Upper lobe of left lung (tissue), 6 donors: ENCODE measurements at regions not wholly inside any gene's neighbourhood (a gene's known extent, or its start where the extent isn't known, plus 50 kb on each side); places are given as distances from the start of the nearest gene placed in this dataset.

Experiments used
- ATAC-seq, 2 donors: fragments of 200-7000 bp; cut with Tn5 transposase; one replicate each; pipeline ENCODE4 v1.9.1; 2022; ENCODE audit warnings: mild to moderate bottlenecking in 2 of 2, moderate library complexity in 2 of 2; ENCODE audit not compliant: low FRiP score in 2 of 2
- DNase-seq, 2 donors: peaks; one replicate each; pipeline ENCODE4 v3.0.0-alpha.2; 2019 to 2020
- H3K27ac ChIP-seq, 4 donors: fragments of 200-600 bp; sonication (generic); one replicate each; pipeline ENCODE4 v1.5.1; 2016 to 2019
- H3K27me3 ChIP-seq, 4 donors: fragments of 200-600 bp; sonication (generic); one replicate each; pipeline ENCODE4 v1.5.1; 2017 to 2019
- H3K36me3 ChIP-seq, 4 donors: fragments of 200-600 bp; sonication (generic); one replicate each; pipeline ENCODE4 v1.5.1; 2016 to 2019
- H3K4me1 ChIP-seq, 4 donors: fragments of 200-600 bp; sonication (generic); one replicate each; pipeline ENCODE4 v1.5.1; 2018 to 2019
- H3K4me3 ChIP-seq, 4 donors: fragments of 200-600 bp; sonication (generic); one replicate each; pipeline ENCODE4 v1.5.1; 2017 to 2019; ENCODE audit warnings: mild to moderate bottlenecking in 2 of 4, moderate library complexity in 1 of 4
- H3K9me3 ChIP-seq, 4 donors: fragments of 200-600 bp; sonication (generic); one replicate each; pipeline ENCODE4 v1.5.1; 2018 to 2019
- EP300 ChIP-seq, 4 donors: sonication (generic); formaldehyde crosslinking; IDR thresholded peaks; one replicate each; pipeline ENCODE4 v1.5.1; 2017; ENCODE audit warnings: antibody characterized with exemption in 4 of 4, control low read depth in 2 of 4
- POLR2A ChIP-seq, 4 donors: fragments of 450-650 bp; IDR thresholded peaks; one replicate each; pipeline ENCODE4 v1.5.1; 2016 to 2017; ENCODE audit warnings: antibody characterized with exemption in 4 of 4, mild to moderate bottlenecking in 2 of 4
- POLR2AphosphoS5 ChIP-seq, 2 donors: sonication (generic); formaldehyde crosslinking; IDR thresholded peaks; one replicate each; pipeline ENCODE4 v1.5.1; 2017; ENCODE audit warnings: antibody characterized with exemption in 2 of 2
- WGBS, 2 donors: methylation state at CpG; one replicate each; pipeline ENCODE4 v1.1.5; 2017 to 2018; 5-methylcytosine and 5-hydroxymethylcytosine counted together
- TF ChIP-seq, protein P1 (sequence below), 6 experiments: fragments of 450-650 bp in 4 of 6; fragments of 200-600 bp in 2 of 6; sonication (generic) in 2 of 6; IDR thresholded peaks; one replicate each; pipeline ENCODE4 v1.5.1; 2016 to 2019; ENCODE audit warnings: antibody characterized with exemption in 6 of 6
- donor health status: DM: no; HTN: no; CAD: no; lungs with moderate emphysema.
- donor health status: DM: no; HTN: yes; CAD: no; lungs with severe emphysema.

DNA sequence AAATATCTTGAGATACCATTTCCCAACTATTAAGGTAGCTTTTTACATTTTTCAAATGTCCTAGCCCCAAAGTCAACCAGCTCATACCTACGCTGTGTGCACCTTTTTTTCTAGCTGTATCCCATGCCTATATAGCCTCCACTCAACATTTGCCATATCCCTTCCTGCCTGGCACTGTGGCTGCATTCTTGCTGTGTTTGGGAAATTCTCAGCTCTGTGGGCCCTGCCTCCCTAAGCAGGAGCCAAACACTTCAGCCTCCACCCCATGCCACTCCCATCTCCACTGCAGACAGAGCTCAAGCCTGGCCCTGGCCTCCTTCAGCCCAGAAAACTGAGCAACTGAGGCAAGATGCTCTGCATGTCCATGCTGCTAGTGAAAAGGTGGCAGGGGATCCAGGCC, 141.3 kb downstream of the RAB11FIP2 start:
- peak; percentile 8 to 21 for ATAC-seq
- H3K27me3 ChIP-seq, result no peaks in the 10 kb centered on the region
- 58 to 74% methylated on average over 1 of the region's 1 CpG for WGBS, 2 donors
- H3K9me3 ChIP-seq, result no peaks in the 10 kb centered on the region
- no peak overlapping the region for H3K4me3 ChIP-seq
- H3K27ac ChIP-seq, result no peak overlapping the region
- DNase-seq, result no peak
- TF ChIP-seq POLR2AphosphoS5 (IDR thresholded peaks at IDR 0.05) (no peak), POLR2A (IDR thresholded peaks at IDR 0.05) (no peak), EP300 (IDR thresholded peaks at IDR 0.05) (no peak)
- TF ChIP-seq, protein P1, sequence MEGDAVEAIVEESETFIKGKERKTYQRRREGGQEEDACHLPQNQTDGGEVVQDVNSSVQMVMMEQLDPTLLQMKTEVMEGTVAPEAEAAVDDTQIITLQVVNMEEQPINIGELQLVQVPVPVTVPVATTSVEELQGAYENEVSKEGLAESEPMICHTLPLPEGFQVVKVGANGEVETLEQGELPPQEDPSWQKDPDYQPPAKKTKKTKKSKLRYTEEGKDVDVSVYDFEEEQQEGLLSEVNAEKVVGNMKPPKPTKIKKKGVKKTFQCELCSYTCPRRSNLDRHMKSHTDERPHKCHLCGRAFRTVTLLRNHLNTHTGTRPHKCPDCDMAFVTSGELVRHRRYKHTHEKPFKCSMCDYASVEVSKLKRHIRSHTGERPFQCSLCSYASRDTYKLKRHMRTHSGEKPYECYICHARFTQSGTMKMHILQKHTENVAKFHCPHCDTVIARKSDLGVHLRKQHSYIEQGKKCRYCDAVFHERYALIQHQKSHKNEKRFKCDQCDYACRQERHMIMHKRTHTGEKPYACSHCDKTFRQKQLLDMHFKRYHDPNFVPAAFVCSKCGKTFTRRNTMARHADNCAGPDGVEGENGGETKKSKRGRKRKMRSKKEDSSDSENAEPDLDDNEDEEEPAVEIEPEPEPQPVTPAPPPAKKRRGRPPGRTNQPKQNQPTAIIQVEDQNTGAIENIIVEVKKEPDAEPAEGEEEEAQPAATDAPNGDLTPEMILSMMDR (IDR thresholded peaks at IDR 0.05), result no peak
- no peaks in the 10 kb centered on the region for H3K36me3 ChIP-seq
- H3K4me1 ChIP-seq, result no peaks in the 10 kb centered on the region

DNA sequence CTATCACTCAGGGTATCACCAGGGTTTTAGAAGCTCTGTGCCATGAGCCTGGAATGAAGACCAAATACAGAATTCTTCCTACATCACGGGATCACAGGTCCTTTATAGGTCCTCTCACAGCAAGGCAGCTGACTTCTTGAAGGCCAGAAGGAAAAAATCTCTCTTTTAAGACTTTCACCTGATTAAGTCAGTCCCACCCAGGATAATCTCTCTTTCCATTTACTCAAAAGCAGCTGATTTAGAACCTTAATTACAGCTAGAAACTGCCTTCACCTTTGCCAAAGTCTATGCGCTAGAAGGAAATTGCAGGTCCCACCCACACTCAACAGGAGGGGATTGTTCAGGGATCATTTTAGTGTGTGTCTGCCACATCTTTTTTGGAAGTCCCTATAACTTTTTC, 135.1 kb downstream of the RAB11FIP2 start:
- H3K4me1 ChIP-seq, result no peaks in the 10 kb centered on the region
- no peaks in the 10 kb centered on the region for H3K27me3 ChIP-seq
- TF ChIP-seq POLR2AphosphoS5 (IDR thresholded peaks at IDR 0.05) (no peak), EP300 (IDR thresholded peaks at IDR 0.05) (no peak), POLR2A (IDR thresholded peaks at IDR 0.05) (no peak)
- TF ChIP-seq, protein P1 (IDR thresholded peaks at IDR 0.05), result no peak
- ATAC-seq (no peak), DNase-seq (no peak)
- no peak overlapping the region for H3K4me3 ChIP-seq
- 78 to 87% methylated on average over 2 of the region's 2 CpGs for WGBS, 2 donors
- no peak overlapping the region for H3K27ac ChIP-seq
- no peaks in the 10 kb centered on the region for H3K36me3 ChIP-seq
- no peaks in the 10 kb centered on the region for H3K9me3 ChIP-seq

DNA sequence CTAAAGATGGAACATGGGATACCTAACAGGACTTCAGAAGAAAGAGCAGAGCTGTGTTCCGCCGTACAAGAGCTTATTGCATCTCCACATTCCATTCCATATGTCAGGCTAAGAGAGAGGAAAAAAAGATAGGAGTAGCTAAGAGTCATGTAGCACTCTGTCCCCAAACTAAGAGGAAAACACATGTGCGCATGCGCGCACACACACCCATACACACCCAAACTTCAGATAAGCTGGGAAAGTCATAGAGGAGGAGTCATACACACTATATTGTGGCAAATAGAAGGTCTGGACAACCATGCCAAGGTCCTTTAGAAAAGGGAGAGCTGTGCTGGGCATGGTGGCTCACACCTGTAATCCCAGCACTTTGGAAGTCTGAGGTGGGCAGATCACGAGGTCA, 132.4 kb downstream of the RAB11FIP2 start:
- DNase-seq, result no peak
- 92% methylated on average over 6 of the region's 6 CpGs for WGBS, 2 donors
- H3K27me3 ChIP-seq, result no peaks in the 10 kb centered on the region
- no peaks in the 10 kb centered on the region for H3K9me3 ChIP-seq
- TF ChIP-seq EP300 (IDR thresholded peaks at IDR 0.05) (no peak), POLR2A (IDR thresholded peaks at IDR 0.05) (no peak), POLR2AphosphoS5 (IDR thresholded peaks at IDR 0.05) (no peak)
- TF ChIP-seq, protein P1 (IDR thresholded peaks at IDR 0.05), result no peak
- H3K4me1 ChIP-seq, result no peaks in the 10 kb centered on the region
- H3K27ac ChIP-seq, result no peak overlapping the region
- no peak for ATAC-seq
- no peaks in the 10 kb centered on the region for H3K36me3 ChIP-seq
- H3K4me3 ChIP-seq, result no peak overlapping the region

DNA sequence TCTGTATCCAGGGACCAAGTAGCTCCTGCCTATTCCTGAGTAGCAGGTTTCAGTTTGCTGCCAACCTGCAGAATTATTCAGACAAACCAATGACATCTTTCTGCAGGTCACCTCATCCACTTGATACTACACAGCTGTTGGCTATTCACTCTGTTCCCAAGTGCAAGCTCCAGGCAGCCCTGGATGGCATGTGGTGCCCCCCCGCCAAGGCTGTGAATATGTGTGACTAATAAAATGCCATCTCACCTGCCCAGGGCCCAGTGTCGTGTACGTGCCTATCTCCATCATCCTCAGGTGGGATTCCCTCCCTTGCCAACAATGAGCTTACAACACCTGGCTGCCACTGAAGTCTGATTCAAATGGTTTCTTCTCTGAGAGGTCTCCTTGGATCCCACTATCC, 125.8 kb downstream of the RAB11FIP2 start:
- ATAC-seq (no peak), DNase-seq (no peak)
- no peaks in the 10 kb centered on the region for H3K36me3 ChIP-seq
- WGBS, 2 donors, result 86 to 92% methylated on average over 3 of the region's 3 CpGs
- H3K4me1 ChIP-seq, result no peaks in the 10 kb centered on the region
- no peaks in the 10 kb centered on the region for H3K27me3 ChIP-seq
- H3K9me3 ChIP-seq, result no peaks in the 10 kb centered on the region
- TF ChIP-seq EP300 (IDR thresholded peaks at IDR 0.05), result no peak
- no peak for TF ChIP-seq POLR2A (IDR thresholded peaks at IDR 0.05)
- TF ChIP-seq, protein P1 (IDR thresholded peaks at IDR 0.05), result no peak
- TF ChIP-seq POLR2AphosphoS5 (IDR thresholded peaks at IDR 0.05), result no peak
- no peak overlapping the region for H3K27ac ChIP-seq
- H3K4me3 ChIP-seq, result no peak overlapping the region

DNA sequence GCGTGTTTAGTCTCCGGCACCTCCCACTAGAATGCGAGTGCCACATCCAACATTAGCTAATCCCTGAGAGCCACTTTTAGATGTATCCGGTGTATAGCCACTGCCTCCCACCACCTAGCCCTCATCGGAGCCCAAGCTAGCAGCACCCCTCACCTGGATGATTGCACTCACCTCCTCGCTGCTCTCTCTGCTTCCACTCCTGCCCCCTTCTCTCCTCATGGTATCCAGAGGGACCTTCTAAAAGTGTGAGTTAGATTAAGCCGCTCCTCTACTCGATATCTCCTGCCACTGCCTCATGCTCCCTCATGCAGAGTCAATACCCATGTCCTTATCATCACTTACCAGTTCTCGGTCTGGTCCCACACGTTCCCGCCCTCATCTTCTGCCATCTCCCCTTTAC, 125.3 kb downstream of the RAB11FIP2 start:
- Histone ChIP-seq H3K9me3 (no peaks in the 10 kb centered on the region), H3K4me1 (no peaks in the 10 kb centered on the region), H3K36me3 (no peaks in the 10 kb centered on the region), H3K27me3 (no peaks in the 10 kb centered on the region), H3K27ac (no peak overlapping the region), H3K4me3 (no peak overlapping the region)
- ATAC-seq (no peak), DNase-seq (no peak)
- TF ChIP-seq, protein P1 (IDR thresholded peaks at IDR 0.05), result no peak
- no peak for TF ChIP-seq POLR2A (IDR thresholded peaks at IDR 0.05)
- no peak for TF ChIP-seq EP300 (IDR thresholded peaks at IDR 0.05)
- no peak for TF ChIP-seq POLR2AphosphoS5 (IDR thresholded peaks at IDR 0.05)
- WGBS, 2 donors, result 86 to 91% methylated on average over 11 of the region's 11 CpGs
